ENCODE measurements at regions not wholly inside any gene's neighbourhood (a gene's known extent, or its start where the extent isn't known, plus 50 kb on each side); places are given as distances from the start of the nearest gene placed in this dataset.

DNA sequence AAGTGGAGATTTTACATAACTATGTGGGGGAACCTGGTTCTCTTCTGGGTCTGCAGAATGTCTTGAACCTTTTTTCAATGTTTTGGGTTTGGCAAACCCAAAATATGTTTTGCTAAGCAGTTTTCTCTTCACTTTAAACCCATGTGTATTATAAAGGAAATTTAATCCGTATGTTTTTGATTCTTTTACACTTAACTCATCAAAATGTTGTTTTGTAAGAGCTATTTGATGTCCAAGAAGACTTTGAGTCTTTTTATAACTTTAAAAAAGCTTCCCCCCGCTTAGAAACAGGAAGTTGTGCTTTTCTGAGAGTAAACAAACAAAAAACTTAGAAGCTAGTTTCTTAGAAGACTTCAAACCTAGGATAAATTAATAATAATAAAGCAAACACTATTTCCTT lies 81.9 kb upstream of the CEP162 start:
- TF ChIP-seq POLR2AphosphoS5 (IDR thresholded peaks at IDR 0.05; ENCODE audit: insufficient read depth, low read depth, low read length) (no peak), EZH2 (IDR thresholded peaks at IDR 0.05; ENCODE audit: borderline replicate concordance, low read depth, low read length, severe bottlenecking) (no peak)
- TF ChIP-seq, protein P1, sequence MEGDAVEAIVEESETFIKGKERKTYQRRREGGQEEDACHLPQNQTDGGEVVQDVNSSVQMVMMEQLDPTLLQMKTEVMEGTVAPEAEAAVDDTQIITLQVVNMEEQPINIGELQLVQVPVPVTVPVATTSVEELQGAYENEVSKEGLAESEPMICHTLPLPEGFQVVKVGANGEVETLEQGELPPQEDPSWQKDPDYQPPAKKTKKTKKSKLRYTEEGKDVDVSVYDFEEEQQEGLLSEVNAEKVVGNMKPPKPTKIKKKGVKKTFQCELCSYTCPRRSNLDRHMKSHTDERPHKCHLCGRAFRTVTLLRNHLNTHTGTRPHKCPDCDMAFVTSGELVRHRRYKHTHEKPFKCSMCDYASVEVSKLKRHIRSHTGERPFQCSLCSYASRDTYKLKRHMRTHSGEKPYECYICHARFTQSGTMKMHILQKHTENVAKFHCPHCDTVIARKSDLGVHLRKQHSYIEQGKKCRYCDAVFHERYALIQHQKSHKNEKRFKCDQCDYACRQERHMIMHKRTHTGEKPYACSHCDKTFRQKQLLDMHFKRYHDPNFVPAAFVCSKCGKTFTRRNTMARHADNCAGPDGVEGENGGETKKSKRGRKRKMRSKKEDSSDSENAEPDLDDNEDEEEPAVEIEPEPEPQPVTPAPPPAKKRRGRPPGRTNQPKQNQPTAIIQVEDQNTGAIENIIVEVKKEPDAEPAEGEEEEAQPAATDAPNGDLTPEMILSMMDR (IDR thresholded peaks at IDR 0.05; ENCODE audit: extremely low read depth in 1 of 2, insufficient read depth in 1 of 2, low read depth in 1 of 2, low read length in 2 of 2): no peak
